ENCODE measurements at regions not wholly inside any gene's neighbourhood (a gene's known extent, or its start where the extent isn't known, plus 50 kb on each side); places are given as distances from the start of the nearest gene placed in this dataset.

GRCh38 chr3:189386739-189387138 is 215.0 kb downstream of the TPRG1 start:
- no peak for TF ChIP-seq POLR2A (IDR thresholded peaks at IDR 0.05)
- no peak for TF ChIP-seq CTCF (IDR thresholded peaks at IDR 0.05)
